H1 (cell line): ENCODE measurements at regions not wholly inside any gene's neighbourhood (a gene's known extent, or its start where the extent isn't known, plus 50 kb on each side); places are given as distances from the start of the nearest gene placed in this dataset.

Experiments used
- EZH2 ChIP-seq: fragments of 200-600 bp; sonication (generic); IDR thresholded peaks from 2 replicates; pipeline ENCODE4 v1.7.1; 2012; ENCODE audit warnings: low read depth, mild to moderate bottlenecking, moderate library complexity, low read length, inconsistent platforms; ENCODE audit not compliant: severe bottlenecking
- GABPA ChIP-seq: IDR thresholded peaks from 2 replicates; pipeline ENCODE4 v1.6.1; 2011; ENCODE audit warnings: mild to moderate bottlenecking, low read length, moderate library complexity, borderline replicate concordance; ENCODE audit not compliant: insufficient read depth
- TF ChIP-seq, protein P1 (sequence below), 3 experiments: IDR thresholded peaks; 1 replicate in 2 of 3; 2 replicates in 1 of 3; pipeline versions ENCODE4 v1.5.1 to v1.6.1; 2011; ENCODE audit warnings: low read length in 3 of 3, mild to moderate bottlenecking in 3 of 3, inconsistent platforms in 2 of 3, low read depth in 1 of 3, moderate library complexity in 1 of 3; ENCODE audit not compliant: insufficient read depth in 1 of 3; ENCODE audit errors: control extremely low read depth in 1 of 3

DNA sequence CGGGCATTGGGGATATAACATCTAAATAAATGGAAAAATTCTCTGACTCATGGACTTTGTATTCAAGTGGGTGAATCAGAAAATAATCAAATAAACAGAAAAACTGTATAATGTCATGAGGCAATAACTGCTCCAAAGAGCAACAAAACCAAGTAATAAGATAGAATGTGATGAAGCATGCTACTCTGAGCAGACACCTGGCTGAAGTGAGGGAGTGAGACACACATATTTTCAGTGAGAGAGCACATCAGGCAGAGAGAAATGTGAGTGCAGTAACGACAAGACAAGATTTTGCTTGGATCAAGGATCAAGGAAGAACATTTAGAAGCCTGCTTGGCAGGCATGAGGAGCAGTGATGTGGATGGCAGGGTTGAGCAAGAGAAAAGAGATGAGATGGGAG is 75.8 kb upstream of the CCDC91 start:
- TF ChIP-seq EZH2 (no peak), GABPA (no peak)
- TF ChIP-seq, protein P1, sequence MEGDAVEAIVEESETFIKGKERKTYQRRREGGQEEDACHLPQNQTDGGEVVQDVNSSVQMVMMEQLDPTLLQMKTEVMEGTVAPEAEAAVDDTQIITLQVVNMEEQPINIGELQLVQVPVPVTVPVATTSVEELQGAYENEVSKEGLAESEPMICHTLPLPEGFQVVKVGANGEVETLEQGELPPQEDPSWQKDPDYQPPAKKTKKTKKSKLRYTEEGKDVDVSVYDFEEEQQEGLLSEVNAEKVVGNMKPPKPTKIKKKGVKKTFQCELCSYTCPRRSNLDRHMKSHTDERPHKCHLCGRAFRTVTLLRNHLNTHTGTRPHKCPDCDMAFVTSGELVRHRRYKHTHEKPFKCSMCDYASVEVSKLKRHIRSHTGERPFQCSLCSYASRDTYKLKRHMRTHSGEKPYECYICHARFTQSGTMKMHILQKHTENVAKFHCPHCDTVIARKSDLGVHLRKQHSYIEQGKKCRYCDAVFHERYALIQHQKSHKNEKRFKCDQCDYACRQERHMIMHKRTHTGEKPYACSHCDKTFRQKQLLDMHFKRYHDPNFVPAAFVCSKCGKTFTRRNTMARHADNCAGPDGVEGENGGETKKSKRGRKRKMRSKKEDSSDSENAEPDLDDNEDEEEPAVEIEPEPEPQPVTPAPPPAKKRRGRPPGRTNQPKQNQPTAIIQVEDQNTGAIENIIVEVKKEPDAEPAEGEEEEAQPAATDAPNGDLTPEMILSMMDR (IDR thresholded peaks at IDR 0.05; ENCODE audit: control extremely low read depth in 1 of 3, insufficient read depth in 1 of 3, low read depth in 1 of 3, low read length in 3 of 3) = no peak
